HG03575 (cell line): ENCODE measurements at regions not wholly inside any gene's neighbourhood (a gene's known extent, or its start where the extent isn't known, plus 50 kb on each side); places are given as distances from the start of the nearest gene placed in this dataset.
"Not testable (repeated sequence)": the region's sequence is repeated elsewhere in the genome, so short reads cannot be mapped to it uniquely, and the experiment has no call there.

Experiments used
- ATAC-seq: cut with Tn5 transposase; IDR thresholded peaks from one replicate; pipeline ENCODE4 v1.9.1; 2021; ENCODE audit not compliant: unreplicated experiment, insufficient number of reproducible peaks, low FRiP score; ENCODE audit errors: extremely low read depth

DNA sequence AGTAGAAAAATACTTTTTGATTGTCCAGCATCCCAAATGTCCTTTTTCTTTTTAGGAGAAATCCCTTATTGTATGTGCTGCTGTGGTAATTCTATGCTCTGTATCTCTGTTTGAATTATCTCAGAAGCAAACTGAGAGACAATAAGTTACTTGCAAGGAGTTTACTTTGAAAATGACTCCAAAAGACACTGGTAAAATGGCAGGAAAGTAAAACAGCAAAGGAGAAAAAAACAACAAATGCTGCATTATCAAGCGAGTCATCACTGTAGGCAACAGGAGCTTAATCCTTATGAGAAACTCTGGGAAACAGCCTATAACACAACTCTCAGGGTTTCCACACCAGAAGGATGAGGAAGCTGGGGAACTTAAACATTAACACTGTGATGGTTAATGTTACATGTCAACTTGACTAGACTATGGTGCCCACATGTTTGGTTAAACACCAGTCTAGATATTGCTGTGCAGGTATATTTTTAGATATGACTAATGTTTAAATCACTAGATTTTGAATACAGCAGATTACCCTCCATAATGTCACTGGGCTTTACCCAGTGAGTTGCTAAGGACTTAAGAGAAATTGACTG is 92.6 kb upstream of the GAS1 start:
- ATAC-seq, result no peak

DNA sequence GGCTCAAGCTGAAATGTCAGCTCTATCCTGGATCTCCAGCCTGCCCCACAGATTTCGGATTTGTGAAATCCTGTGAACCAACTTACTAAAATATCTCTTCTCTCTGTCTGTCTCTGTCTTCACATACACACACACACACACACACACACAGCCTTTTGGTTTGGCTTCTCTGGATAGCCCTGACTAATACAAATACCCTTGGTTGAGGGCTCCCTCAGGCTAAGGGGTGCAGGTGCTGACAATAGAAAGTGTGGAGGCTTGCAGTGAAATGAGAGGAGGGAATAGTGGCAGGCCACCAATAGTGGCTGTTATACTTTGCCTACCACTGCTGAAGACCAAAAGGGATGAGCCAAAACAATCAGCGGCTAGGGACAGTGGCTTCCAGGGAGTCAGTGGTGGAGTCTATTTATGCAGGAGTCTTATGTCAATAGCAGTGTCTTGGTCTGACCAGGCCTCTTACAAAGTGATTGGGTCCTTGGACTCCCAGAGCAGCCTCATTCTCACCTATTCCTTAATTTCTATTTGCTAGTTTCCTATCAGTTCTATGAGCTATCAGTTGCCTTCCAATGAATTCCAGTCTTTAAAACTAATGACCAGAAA is 93.2 kb upstream of the GAS1 start:
- no peak for ATAC-seq

DNA sequence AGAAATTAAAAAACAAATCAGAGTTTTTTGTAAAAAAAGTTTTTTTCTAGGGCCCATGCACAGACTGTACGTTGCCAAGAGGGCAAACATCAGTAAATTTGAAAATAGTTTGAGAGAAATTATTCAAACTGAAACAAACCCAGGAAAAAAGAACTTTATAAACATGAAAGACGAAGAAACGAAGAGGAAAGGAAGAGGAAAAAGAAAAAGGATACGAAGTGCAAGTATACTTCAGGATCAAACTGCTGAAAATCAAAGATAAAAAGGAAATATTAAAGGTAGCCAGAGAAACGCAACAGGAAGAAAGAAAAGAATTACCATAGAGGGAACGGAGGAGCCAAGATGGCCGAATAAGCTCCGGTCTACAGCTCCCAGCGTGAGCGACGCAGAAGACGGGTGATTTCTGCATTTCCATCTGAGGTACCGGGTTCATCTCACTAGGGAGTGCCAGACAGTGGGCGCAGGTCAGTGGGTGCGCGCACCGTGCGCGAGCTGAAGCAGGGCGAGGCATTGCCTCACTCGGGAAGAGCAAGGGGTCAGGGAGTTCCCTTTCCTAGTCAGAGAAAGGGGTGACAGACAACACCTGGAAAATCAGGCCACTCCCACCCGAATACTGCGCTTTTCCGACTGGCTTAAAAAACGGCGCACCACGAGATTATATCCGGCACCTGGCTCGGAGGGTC is 94.4 kb upstream of the GAS1 start:
- ATAC-seq, result not testable (repeated sequence)

DNA sequence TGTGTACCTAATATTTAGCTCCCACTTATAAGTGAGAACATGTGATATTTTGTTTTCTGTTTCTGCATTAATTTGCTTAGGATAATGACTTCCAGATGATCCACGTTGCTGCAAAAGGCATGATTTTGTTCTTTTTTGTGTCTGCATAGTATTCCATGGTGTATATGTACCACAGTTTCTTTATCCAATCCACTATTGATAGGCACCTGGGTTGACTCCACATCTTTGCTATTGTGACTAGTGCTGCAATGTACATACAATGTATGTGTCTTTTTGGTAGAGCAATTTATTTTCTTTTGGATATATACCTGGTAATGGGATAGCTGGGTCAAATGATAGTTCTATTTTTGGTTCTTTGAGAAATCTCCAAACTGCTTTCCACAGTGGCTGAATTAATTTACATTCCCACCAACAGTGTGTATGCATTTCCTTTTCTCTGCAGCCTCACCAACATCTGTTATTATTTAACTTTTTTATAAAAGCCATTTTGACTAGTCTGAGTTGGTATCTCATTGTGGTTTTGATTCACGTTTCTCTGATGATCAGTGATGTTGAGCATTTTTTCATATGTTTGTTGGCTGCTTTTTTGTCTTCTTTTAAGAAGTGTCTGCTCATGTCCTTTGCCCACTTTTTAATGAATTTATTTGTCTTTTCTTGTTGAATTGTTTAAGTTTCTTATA is 102.8 kb upstream of the GAS1 start:
- ATAC-seq, result not testable (repeated sequence)

DNA sequence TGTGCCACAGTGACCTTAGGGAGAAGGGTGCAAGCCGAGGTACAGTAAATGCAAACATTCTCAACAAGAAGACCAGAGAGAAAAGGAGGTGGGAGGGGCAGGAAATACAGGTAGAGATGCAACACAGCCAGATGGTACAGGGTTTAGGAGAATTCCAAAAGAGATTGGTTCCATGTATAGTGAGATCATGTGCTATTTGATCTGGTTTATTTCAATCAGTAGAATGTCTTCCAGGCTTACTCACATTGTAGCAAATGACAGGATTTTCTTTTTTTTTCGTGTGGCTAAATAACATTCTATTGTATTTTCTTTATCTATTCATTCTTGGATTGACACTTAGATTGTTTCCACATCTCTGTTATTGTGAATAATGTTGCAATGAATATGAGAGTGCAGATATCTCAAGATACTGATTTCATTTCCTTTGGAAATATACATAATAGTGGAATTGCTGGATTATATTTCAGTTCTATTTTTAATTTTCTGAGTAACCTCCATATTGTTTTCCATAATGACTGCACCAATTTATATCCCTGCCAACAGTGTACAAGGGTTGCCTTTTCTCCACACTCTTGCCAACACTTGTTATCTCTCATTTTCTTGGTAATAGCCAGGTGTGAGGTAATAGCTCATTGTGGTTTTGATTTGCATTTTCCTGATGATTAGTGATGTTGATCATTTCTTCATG is 107.8 kb upstream of the GAS1 start:
- ATAC-seq, result no peak

DNA sequence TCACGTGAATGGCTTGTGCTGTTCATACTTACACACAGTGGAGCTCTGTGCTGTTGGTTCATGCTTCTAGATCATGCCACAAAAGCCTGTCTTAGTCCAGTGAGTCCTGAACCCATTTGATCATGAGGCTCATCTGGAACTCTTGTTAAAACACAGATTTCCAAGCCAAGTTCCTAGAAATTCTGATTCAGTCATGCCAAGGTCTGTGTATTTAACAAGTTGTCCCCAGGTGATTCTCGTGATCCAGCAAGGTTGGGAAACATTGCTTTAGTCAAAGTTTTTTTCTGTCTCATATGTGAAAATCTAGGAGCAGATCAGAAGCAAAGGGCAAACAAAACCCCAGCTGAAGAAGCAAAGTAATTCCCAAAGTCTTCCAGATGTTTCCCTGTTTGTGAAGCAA is 112.5 kb upstream of the GAS1 start:
- no peak for ATAC-seq

DNA sequence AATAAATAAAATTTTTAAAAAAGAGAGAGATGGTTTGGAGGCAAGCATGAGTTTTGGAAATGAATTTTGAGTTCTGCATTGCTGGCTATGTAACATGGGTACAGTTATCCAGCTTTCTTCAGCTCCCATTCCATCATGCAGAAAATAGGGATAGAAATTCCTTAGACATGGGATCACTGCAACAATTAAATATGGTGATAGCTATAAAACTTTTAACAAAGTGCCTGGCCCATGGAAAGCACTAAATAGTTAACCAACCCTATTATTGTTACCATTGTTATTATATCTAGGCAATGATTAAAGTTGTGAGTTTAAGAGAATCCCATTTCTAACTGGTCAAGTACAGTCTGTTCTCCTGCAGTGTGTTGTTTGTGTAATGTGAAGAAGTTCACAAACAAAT is 115.4 kb upstream of the GAS1 start:
- ATAC-seq, result no peak

DNA sequence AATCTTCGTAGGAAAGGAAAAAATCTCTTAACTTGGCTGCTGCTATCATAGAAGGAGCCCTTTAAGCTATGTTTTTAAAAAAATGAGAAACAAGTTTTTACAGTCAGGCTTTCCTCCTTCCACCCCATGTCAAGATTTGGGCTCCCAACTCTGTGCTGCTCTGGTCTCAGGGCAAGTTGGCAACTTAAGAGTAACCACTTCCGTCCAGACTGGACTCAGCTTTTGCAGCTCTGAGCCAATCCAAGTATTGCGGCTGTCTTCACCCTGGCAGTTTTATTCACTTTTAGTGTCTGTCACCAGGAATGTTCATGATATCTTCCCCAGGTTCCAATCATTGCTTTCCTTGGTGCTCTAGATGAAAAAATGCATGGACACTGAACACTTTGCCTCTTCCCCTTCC is 115.9 kb upstream of the GAS1 start:
- ATAC-seq, result no peak

DNA sequence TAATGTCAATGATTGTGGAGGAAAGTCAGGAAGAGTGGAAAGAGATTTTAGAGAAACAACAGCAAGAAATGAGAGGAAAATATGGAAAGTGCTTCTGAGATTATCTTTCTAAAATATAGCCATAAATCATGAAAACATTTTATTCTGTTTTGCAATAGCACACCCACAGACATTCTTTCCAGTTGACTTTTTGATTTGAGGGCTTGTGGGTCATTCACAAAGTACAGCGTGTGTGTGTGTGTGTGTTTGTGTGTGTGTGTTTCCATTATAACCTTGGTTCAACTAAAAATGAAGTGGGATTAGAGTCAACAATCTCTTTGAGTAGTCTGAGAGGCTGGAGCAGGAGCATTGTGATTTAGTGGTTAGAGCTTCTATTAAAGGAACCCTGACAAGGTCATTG is 116.6 kb upstream of the GAS1 start:
- ATAC-seq, result no peak

DNA sequence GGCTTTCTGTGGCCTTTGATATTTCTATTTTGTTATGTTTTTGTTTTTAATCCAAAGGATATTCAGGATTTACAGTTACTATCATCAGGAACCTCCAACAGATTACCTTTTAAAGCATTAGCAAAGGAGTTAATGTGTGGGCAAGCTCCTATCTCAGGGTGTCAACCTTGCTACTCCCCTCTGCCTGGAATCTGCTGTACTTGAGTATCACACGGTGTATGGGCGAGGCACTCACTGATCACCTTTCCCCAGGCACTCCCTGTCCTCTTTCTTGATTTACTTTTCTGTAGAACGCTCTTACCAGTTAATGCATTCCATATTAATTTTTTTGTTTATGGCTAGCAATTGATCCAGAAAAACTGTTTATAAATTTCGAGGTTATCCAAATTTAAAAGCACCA is 117.0 kb upstream of the GAS1 start:
- no peak for ATAC-seq

DNA sequence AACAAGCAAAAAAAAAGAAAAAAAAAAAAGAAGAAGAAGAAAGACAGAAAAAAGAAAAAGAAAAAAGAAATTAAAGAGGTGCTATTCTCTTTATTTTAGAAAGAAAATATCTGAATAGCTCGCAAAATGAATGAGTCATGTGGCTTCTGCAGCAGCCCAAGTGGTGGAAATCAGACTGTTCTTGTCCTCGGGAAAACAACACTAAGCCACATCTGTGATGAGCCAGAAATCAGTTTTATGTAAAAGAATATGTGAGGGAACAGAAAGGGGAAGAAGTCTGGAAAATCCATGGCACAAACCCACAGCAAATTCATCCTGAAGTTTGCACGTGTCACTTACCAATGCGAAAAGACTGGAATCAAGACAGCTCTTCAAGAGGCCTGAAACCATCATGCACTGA is 118.7 kb upstream of the GAS1 start:
- ATAC-seq, result no peak

DNA sequence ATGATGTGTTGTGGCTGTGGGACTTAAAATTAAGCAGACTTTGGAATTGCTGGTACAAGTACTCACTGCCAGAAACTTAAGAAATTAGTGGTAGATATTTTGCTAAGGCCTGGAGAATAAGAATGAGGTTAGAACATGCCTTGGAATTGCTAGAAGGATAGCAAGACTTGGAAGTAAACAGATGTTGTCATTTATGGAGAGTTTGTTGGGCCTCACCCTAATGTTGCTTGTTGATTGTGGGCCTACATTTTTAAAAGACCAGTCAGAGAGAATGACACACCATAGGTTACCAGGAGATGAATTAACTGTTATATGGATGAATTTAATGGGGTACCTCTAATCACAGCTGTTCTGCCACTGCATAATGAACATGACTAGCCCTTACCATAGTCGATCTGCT is 120.1 kb upstream of the GAS1 start:
- ATAC-seq, result no peak

DNA sequence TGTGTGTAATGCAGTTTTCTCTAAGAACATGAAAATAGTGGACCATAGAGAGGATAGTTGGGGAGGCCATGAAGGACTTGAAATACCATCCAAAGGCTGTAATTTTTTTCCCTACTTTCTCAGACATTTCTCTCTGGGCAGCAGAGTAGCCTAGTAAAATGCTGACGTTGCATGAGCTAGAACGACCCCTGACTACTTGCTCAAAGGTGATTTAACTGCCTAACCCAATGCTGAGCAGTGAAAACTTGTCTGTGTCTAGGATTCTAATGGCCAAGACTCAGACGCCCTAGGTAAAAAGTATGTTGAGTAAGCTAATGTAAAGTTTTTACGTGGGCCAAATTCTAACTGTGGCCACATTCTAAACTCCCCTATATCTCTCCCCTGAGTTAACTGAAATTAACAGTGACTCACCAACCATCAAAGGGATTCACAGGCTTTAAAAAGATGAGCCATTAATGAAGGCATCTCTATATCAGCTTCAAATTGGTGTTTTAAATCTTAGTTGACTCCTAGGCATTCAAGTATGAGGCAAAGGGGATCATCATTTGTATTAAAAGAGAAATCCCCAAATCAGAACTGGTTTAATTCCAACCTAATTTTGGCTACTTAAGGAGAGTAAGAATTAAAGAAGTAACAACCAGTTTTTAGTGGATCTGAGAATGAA is 121.0 kb upstream of the GAS1 start:
- ATAC-seq, result no peak

DNA sequence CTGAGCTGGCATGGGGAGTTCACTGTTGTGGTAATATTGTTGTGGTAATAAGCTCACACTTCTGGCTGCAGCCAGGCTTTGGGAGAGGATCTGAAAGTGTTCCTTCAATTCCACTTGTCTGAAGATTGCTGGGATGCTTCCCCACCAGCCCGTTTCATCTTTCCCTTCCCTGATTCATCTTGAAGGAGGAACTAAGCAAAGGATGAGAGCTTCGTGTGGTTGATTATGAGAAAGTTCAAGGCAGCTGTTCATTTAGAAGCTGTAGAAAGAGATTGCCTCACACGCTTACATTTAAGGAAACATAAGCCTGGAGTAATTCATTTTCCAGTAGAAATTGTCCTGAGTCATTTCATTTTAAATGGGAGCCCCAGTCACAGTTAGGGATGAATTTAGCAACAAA is 122.4 kb upstream of the GAS1 start:
- no peak for ATAC-seq

DNA sequence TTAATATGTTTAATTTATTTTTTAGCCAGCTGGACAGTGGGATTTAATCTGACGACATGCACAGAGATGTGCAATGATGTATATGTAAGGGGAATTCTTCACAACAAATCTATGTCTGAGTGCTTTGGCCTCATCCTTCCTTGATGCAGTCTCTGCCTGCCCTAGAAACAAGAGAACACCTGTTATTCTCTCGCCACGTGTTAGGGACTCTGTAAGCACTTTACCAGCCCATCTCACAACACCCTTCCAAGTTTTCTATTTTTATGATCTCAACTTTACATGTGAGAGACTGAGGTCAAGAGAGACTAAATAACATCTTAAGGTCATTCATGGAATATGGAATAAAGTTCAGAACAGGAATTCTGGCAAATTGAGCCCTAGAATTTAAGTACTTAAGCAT is 123.0 kb upstream of the GAS1 start:
- no peak for ATAC-seq

DNA sequence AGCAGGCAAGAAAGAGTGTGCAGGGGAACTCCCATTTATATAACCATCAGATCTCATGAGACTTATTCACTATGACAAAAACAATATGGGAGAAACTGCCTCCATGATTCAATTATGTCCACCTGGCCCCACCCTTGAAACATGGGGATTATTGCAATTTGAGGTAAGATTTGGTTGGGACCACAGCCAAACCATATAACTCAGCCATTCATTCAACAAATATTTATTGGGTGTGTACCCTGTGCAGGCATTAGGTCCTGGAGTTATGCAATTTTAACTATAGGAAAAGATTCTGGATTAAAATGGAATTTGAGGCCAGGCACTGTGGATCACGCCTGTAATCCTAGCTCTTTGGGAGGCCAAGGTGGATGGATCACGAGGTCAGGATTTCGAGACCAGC is 124.2 kb upstream of the GAS1 start:
- ATAC-seq, result no peak

DNA sequence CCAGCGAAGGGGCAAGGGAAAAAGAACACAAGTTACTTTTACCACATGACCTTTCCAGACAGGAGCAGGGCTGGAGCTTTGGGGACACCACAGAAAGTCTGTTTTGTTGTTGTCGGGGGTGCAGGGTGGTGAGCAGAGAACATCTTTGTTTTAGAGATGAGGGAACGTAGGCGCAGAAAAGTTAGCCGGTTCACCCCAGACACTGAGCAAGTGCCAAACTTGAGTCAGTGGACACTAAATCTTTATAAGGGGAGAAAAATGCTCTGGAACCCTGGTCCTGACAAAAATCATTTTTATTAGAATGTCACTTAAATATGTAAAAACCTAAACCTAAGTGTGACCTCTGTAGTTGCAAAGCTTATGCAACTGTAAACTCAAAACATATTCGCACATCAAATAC is 126.4 kb upstream of the GAS1 start:
- ATAC-seq, result no peak

DNA sequence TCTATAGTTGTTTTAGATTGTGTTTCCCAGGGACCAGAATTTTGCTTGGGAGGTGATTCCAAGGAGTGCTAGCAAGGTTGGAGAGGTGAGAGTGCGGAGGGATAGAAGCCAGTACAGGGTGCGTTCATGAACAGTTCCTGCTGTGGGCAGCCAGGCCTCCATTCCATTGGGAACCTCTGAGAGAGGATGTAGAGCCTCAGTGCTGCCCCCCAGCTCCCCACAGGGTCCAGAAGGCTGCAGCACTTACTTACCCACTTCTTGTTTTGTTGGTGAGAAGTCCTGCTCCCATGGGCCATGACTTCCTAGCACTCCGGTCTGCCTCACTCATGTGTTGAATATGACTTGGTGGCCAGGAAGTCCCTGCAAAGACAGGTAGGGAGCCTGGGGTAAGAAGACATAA is 128.2 kb upstream of the GAS1 start:
- ATAC-seq, result no peak

DNA sequence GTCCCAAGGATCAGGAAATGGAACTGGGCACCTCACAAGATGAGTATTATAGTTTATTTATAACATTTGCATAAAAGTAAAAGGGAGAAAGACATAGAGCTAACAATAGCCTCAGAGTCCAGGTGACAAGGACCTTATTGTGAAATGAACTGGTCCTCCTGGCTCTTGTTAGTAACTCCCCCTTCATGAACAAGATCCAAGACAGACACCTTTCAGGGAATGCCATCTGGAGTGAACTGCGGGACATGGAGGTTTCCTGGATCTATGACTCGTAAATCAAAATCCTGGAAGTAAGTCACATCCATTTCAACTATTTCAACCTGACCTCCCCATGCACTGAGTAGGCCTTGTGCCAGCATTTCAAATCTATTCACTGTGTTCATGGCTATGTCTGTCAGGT is 129.5 kb upstream of the GAS1 start:
- ATAC-seq, result no peak
